ENCODE measurements at regions not wholly inside any gene's neighbourhood (a gene's known extent, or its start where the extent isn't known, plus 50 kb on each side); places are given as distances from the start of the nearest gene placed in this dataset.

DNA sequence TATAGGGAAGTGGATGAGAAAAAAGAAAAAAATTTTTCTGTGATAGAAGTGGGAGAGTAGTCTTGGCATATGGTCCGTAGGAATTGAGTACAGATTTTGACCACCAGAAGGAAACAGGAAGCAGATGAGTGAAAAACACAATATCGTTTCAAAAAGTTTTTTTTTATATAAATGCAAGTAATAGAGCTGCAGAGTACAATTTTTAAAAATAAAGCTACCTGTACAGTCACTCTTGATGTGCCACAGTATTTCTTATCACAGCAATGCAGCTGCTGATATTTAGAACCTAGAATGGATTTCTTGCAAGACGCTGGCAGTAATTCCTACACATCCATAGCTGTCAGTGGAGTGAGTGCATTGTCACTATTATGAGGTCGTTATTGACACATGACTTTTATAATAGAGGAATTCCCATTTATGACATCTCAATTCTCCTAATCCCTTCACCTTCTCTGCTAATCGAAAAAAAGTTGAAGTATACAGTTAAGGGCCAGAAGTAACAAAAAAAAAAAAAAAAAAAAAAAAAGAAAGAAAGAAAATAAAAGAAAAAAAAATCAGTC lies 477.7 kb downstream of the TAF11L14 start (continued):
- TF ChIP-seq, protein P1, sequence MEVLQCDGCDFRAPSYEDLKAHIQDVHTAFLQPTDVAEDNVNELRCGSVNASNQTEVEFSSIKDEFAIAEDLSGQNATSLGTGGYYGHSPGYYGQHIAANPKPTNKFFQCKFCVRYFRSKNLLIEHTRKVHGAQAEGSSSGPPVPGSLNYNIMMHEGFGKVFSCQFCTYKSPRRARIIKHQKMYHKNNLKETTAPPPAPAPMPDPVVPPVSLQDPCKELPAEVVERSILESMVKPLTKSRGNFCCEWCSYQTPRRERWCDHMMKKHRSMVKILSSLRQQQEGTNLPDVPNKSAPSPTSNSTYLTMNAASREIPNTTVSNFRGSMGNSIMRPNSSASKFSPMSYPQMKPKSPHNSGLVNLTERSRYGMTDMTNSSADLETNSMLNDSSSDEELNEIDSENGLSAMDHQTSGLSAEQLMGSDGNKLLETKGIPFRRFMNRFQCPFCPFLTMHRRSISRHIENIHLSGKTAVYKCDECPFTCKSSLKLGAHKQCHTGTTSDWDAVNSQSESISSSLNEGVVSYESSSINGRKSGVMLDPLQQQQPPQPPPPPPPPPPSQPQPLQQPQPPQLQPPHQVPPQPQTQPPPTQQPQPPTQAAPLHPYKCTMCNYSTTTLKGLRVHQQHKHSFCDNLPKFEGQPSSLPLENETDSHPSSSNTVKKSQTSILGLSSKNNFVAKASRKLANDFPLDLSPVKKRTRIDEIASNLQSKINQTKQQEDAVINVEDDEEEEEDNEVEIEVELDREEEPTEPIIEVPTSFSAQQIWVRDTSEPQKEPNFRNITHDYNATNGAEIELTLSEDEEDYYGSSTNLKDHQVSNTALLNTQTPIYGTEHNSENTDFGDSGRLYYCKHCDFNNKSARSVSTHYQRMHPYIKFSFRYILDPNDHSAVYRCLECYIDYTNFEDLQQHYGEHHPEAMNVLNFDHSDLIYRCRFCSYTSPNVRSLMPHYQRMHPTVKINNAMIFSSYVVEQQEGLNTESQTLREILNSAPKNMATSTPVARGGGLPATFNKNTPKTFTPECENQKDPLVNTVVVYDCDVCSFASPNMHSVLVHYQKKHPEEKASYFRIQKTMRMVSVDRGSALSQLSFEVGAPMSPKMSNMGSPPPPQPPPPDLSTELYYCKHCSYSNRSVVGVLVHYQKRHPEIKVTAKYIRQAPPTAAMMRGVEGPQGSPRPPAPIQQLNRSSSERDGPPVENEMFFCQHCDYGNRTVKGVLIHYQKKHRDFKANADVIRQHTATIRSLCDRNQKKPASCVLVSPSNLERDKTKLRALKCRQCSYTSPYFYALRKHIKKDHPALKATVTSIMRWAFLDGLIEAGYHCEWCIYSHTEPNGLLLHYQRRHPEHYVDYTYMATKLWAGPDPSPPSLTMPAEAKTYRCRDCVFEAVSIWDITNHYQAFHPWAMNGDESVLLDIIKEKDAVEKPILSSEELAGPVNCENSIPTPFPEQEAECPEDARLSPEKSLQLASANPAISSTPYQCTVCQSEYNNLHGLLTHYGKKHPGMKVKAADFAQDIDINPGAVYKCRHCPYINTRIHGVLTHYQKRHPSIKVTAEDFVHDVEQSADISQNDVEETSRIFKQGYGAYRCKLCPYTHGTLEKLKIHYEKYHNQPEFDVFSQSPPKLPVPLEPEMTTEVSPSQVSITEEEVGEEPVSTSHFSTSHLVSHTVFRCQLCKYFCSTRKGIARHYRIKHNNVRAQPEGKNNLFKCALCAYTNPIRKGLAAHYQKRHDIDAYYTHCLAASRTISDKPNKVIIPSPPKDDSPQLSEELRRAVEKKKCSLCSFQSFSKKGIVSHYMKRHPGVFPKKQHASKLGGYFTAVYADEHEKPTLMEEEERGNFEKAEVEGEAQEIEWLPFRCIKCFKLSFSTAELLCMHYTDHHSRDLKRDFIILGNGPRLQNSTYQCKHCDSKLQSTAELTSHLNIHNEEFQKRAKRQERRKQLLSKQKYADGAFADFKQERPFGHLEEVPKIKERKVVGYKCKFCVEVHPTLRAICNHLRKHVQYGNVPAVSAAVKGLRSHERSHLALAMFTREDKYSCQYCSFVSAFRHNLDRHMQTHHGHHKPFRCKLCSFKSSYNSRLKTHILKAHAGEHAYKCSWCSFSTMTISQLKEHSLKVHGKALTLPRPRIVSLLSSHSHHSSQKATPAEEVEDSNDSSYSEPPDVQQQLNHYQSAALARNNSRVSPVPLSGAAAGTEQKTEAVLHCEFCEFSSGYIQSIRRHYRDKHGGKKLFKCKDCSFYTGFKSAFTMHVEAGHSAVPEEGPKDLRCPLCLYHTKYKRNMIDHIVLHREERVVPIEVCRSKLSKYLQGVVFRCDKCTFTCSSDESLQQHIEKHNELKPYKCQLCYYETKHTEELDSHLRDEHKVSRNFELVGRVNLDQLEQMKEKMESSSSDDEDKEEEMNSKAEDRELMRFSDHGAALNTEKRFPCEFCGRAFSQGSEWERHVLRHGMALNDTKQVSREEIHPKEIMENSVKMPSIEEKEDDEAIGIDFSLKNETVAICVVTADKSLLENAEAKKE (CRISPR knock-in tag; IDR thresholded peaks at IDR 0.05) = no peak
- TF ChIP-seq ZNF114 (CRISPR knock-in tag; IDR thresholded peaks at IDR 0.05) = no peak

DNA sequence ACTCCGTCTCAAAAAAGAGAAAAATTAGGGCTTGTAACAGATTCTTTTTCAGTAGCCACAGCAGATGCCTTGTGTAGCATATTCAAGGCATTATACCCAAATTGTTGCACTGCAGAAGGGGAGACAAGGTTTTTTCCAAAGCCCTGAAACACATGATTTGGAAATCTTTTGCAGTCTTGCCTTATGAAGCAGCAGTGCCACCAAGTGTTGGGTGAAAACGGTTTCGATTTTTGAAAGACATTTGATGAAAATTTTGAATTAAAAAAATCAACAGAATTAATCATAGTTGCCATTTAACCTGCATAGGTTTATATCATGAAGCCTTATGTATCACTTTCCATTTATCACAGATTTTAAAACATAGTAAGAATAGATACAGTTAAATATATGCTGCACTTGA lies 479.5 kb downstream of the TAF11L14 start:
- no peak overlapping the region for H2AFZ ChIP-seq
- H3K4me3 ChIP-seq = no peak overlapping the region
- no peaks in the 10 kb centered on the region for H4K20me1 ChIP-seq (replicated peaks; ENCODE audit: insufficient read depth)
- no peaks in the 10 kb centered on the region for H3K4me1 ChIP-seq (ENCODE audit: insufficient read depth)
- TF ChIP-seq JUNB (IDR thresholded peaks at IDR 0.05; ENCODE audit: unreplicated experiment) (no peak), CTCF (conservative IDR thresholded peaks at IDR 0.05; ENCODE audit: low read depth in 2 of 2) (peak; percentile 45 to 58)
- H3K79me2 ChIP-seq (replicated peaks; ENCODE audit: insufficient read depth) = no peaks in the 10 kb centered on the region
- H3K27me3 Mint-ChIP-seq (ENCODE audit: insufficient read depth, low read depth, poor library complexity) = peaks cover under 1% of the 10 kb centered on the region
- ATAC-seq = no peak
- no peaks in the 10 kb centered on the region for H3K9me3 Mint-ChIP-seq
- H3K27ac ChIP-seq (ENCODE audit: low read depth) = no peak overlapping the region
- H3K36me3 Mint-ChIP-seq (ENCODE audit: low read depth) = no peaks in the 10 kb centered on the region
- DNase-seq (ENCODE audit: low spot score) = peak; percentile 17
- no peak overlapping the region for H3K4me2 ChIP-seq
- no peak overlapping the region for H3K27ac Mint-ChIP-seq
- no peaks in the 10 kb centered on the region for H3K27me3 ChIP-seq (ENCODE audit: insufficient read depth)
- no peaks in the 10 kb centered on the region for H3F3A ChIP-seq (replicated peaks; ENCODE audit: low read depth)
- peaks cover 9% of the 10 kb centered on the region; the same call in 2 of the 3 replicates for H3K4me1 Mint-ChIP-seq
- H3K4me3 Mint-ChIP-seq = no peak overlapping the region
- H3K36me3 ChIP-seq (ENCODE audit: insufficient read depth) = no peaks in the 10 kb centered on the region
- H3K9me2 ChIP-seq (ENCODE audit: insufficient read depth) = no peaks in the 10 kb centered on the region
